K562 (cell line): ENCODE measurements at regions not wholly inside any gene's neighbourhood (a gene's known extent, or its start where the extent isn't known, plus 50 kb on each side); places are given as distances from the start of the nearest gene placed in this dataset.
A peak's percentile ranks its signal among the peaks of the same experiment; 100 is the strongest.
"Not testable (repeated sequence)": the region's sequence is repeated elsewhere in the genome, so short reads cannot be mapped to it uniquely, and the experiment has no call there.

ENCODE experiments used
- ATAC-seq: fragments of 200-7000 bp; cut with Tn5 transposase; 3 replicates; pipeline ENCODE4 v1.9.1; 2020; ENCODE audit warnings: moderate library complexity
- BruUV-seq: library from RNA; stranded (reverse); fragments of 400-500 nt; replicated peaks from 2 replicates; lab custom pipeline; 2021; lab: Mats Ljungman, UMichigan
- CTCF ChIA-PET: fragments of 300-600 bp; formaldehyde crosslinking; extraction: SDS; loops from one replicate; lab custom pipeline; 2021; ENCODE audit warnings: low intra/inter-chr PET ratio; lab: Yijun Ruan, JAX
- POLR2A ChIA-PET: fragments of 300-600, 350-650 bp; sonication (Branson Sonifier 250); formaldehyde crosslinking; extraction: SDS; loops from one replicate; lab custom pipeline; 2021; ENCODE audit warnings: antibody characterized with exemption, inconsistent platforms; lab: Yijun Ruan, JAX
- DNase-seq, 4 experiments: peaks; one replicate each; pipeline versions ENCODE4 v3.0.0 to v3.0.0-alpha.2; 2011 to 2018; ENCODE audit warnings: low spot score in 3 of 4, mixed read lengths in 3 of 4; ENCODE audit errors: extremely low read depth in 1 of 4
- FAIRE-seq: peaks from 2 replicates; lab custom pipeline; 2011; peaks lifted over from hg19 to GRCh38; lab: Jason Lieb, UNC
- H2AFZ ChIP-seq: 2 replicates; pipeline ENCODE4 v1.6.0; 2011; ENCODE audit warnings: low read depth, low read length, control low read depth, inconsistent platforms
- H3K27ac ChIP-seq: fragments of 200-600 bp; 3 replicates; pipeline ENCODE4 v1.8.0; 2011; ENCODE audit warnings: low read depth, mild to moderate bottlenecking, control low read depth, inconsistent platforms, low read length, moderate library complexity, mixed read lengths; ENCODE audit errors: extremely low read depth
- H3K27me3 ChIP-seq, 2 experiments: fragments of 300-600 bp in 1 of 2; 2 replicates in 1 of 2; 3 replicates in 1 of 2; pipeline versions ENCODE4 v1.6.0 to v1.8.0; 2011; ENCODE audit warnings: inconsistent platforms in 2 of 2, low read length in 2 of 2, mild to moderate bottlenecking in 1 of 2, mixed read lengths in 1 of 2, moderate library complexity in 1 of 2; ENCODE audit not compliant: control insufficient read depth in 2 of 2, insufficient read depth in 2 of 2
- H3K36me3 ChIP-seq: fragments of 300-600 bp; 3 replicates; pipeline ENCODE4 v1.8.0; 2011; ENCODE audit warnings: mild to moderate bottlenecking, low read length, inconsistent platforms; ENCODE audit not compliant: control insufficient read depth, insufficient read depth
- H3K4me1 ChIP-seq, 2 experiments: fragments of 200-600 bp in 1 of 2; replicated peaks in 1 of 2; 2 replicates in 1 of 2; 3 replicates in 1 of 2; pipeline versions ENCODE4 v1.5.1 to v1.8.0; 2011; ENCODE audit warnings: inconsistent platforms in 2 of 2, low read length in 2 of 2, mild to moderate bottlenecking in 1 of 2, mixed read lengths in 1 of 2, moderate library complexity in 1 of 2; ENCODE audit not compliant: control insufficient read depth in 2 of 2, insufficient read depth in 2 of 2
- H3K4me2 ChIP-seq: 2 replicates; pipeline ENCODE4 v1.6.1; 2011; ENCODE audit warnings: low read length, control low read depth, inconsistent platforms, mixed read lengths; ENCODE audit not compliant: insufficient read depth
- H3K4me3 ChIP-seq: fragments of 200-600 bp; sonication (generic), shearing (Covaris generic); 2 replicates; pipeline ENCODE4 v1.5.1; 2016; ENCODE audit warnings: control low read depth, inconsistent platforms
- H3K79me2 ChIP-seq: fragments of 200-600 bp; 3 replicates; pipeline ENCODE4 v1.8.0; 2011; ENCODE audit warnings: low read length, inconsistent platforms; ENCODE audit not compliant: control insufficient read depth, insufficient read depth
- H3K9ac ChIP-seq, 2 experiments: 2 replicates each; pipeline versions ENCODE4 v1.6.0 to v1.6.1; 2011; ENCODE audit warnings: low read depth in 2 of 2, low read length in 2 of 2, control low read depth in 1 of 2, inconsistent platforms in 1 of 2, mild to moderate bottlenecking in 1 of 2, mixed read lengths in 1 of 2; ENCODE audit not compliant: insufficient read depth in 1 of 2
- H3K9me1 ChIP-seq: one replicate; pipeline ENCODE4 v1.6.0; 2011; ENCODE audit warnings: inconsistent platforms, mild to moderate bottlenecking, low read length, moderate library complexity; ENCODE audit not compliant: control insufficient read depth, insufficient read depth
- H3K9me3 ChIP-seq: replicated peaks from 2 replicates; pipeline ENCODE4 v1.5.1; 2011; ENCODE audit warnings: low read depth, low read length, inconsistent platforms; ENCODE audit not compliant: control insufficient read depth, insufficient read depth
- H4K20me1 ChIP-seq: replicated peaks from 2 replicates; pipeline ENCODE4 v1.6.1; 2011; ENCODE audit warnings: low read length, inconsistent platforms, mixed read lengths; ENCODE audit not compliant: control insufficient read depth, insufficient read depth
- MEIS2 ChIP-seq: fragments of 450-650 bp; IDR thresholded peaks from 2 replicates; pipeline ENCODE4 v1.6.1; 2014; ENCODE audit warnings: mild to moderate bottlenecking; ENCODE audit not compliant: partially characterized antibody
- PBX2 ChIP-seq, 2 experiments: IDR thresholded peaks in 1 of 2; conservative IDR thresholded peaks in 1 of 2; 2 replicates each; pipeline ENCODE4 v1.6.1; 2016; ENCODE audit warnings: low read depth in 2 of 2, mild to moderate bottlenecking in 1 of 2, missing compliant biosample characterization in 1 of 2, missing genetic modification characterization in 1 of 2, moderate library complexity in 1 of 2
- ZNF408 ChIP-seq: fragments of 250-450 bp; sonication (Bioruptor Pico); IDR thresholded peaks from 2 replicates; pipeline ENCODE4 v1.4.0; 2020; ENCODE audit warnings: low read depth, mild to moderate bottlenecking, moderate library complexity
- WGBS: fragments of 100-300 bp; shearing (Covaris generic); methylation state at CpG from one replicate; pipeline ENCODE4 v1.1.6; 2016; ENCODE audit warnings: low coverage, mixed read lengths; ENCODE audit not compliant: insufficient coverage; ENCODE audit errors: missing lambda C conversion rate; 5-methylcytosine and 5-hydroxymethylcytosine counted together
- in situ Hi-C: fragments of 300-500 bp; cut with MboI; formaldehyde crosslinking; loops from 4 replicates; pipeline ENCODE4 v1.15.0; 2018; ENCODE audit warnings: inconsistent platforms, mixed read lengths
- intact Hi-C: fragments of 100-400 bp; cut with micrococcal nuclease; formaldehyde crosslinking; loops from 2 replicates; pipeline ENCODE4 v1.14.2; 2022
- TF ChIP-seq, protein P1 (sequence below): fragments of 450-650 bp; IDR thresholded peaks from 2 replicates; pipeline ENCODE4 v1.6.1; 2016

- no peak overlapping the region for H3K4me3 ChIP-seq
- H3K9me1 ChIP-seq, result no peaks in the 10 kb centered on the region
- no peaks in the 10 kb centered on the region for H3K4me1 ChIP-seq
- ChIA-PET CTCF (no interaction called here), POLR2A (no interaction called here)
- no peaks in the 10 kb centered on the region for H4K20me1 ChIP-seq
- no TSS peak for BruUV-seq
- FAIRE-seq, result no peak
- no peak overlapping the region for H3K4me2 ChIP-seq
- in situ Hi-C loops, result no loop called here
- no peak overlapping the region for H2AFZ ChIP-seq
- H3K9ac ChIP-seq, result no peak overlapping the region
- no peaks in the 10 kb centered on the region for H3K9me3 ChIP-seq
- intact Hi-C loops, result no loop called here
- ATAC-seq, result no peak
- WGBS, result 0% methylated on average over 1 of the region's 1 CpG
- H3K79me2 ChIP-seq, result no peaks in the 10 kb centered on the region
- no peak overlapping the region for H3K27ac ChIP-seq
- H3K36me3 ChIP-seq, result no peaks in the 10 kb centered on the region
- TF ChIP-seq MEIS2 (peak; percentile 23), PBX2 (CRISPR knock-in tag; IDR thresholded peaks at IDR 0.05; ENCODE audit: low read depth) (no peak), PBX2 (tag; conservative IDR thresholded peaks at IDR 0.05; ENCODE audit: low read depth) (peak; percentile 56; the same call in 1 of the 2 replicates), ZNF408 (no peak)
- TF ChIP-seq, protein P1, sequence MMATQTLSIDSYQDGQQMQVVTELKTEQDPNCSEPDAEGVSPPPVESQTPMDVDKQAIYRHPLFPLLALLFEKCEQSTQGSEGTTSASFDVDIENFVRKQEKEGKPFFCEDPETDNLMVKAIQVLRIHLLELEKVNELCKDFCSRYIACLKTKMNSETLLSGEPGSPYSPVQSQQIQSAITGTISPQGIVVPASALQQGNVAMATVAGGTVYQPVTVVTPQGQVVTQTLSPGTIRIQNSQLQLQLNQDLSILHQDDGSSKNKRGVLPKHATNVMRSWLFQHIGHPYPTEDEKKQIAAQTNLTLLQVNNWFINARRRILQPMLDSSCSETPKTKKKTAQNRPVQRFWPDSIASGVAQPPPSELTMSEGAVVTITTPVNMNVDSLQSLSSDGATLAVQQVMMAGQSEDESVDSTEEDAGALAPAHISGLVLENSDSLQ, result 0 out of 2 replicates have a peak, but pooled peaks have one; percentile 13
- no peaks in the 10 kb centered on the region for H3K27me3 ChIP-seq
- no peak for DNase-seq
Observed at GRCh38 chr2:63721082-63721424, 120.6 kb upstream of the UGP2 start.

DNA sequence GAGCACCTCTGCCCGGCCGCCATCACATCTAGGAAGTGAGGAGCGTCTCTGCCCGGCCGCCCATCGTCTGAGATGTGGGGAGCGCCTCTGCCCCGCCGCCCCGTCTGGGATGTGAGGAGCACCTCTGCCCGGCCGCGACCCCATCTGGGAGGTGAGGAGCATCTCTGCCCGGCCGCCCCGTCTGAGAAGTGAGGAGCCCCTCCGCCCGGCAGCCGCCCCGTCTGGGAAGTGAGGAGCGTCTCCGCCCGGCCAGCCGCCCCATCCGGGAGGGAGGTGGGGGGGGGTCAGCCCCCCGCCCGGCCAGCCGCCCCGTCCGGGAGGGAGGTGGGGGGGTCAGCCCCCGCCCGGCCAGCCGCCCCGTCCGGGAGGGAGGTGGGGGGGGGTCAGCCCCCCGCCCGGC is 119.4 kb upstream of the UGP2 start:
- H3K9me3 ChIP-seq, H3K27me3 ChIP-seq, POLR2A ChIA-PET, BruUV-seq, CTCF ChIA-PET, H3K4me2 ChIP-seq, H3K4me1 ChIP-seq, H3K36me3 ChIP-seq, H4K20me1 ChIP-seq, ATAC-seq, H3K4me3 ChIP-seq, H3K27ac ChIP-seq, H3K9ac ChIP-seq, FAIRE-seq, in situ Hi-C loops, intact Hi-C loops, H3K9me1 ChIP-seq, DNase-seq, H3K79me2 ChIP-seq, H2AFZ ChIP-seq: not testable (repeated sequence)
- no CpG with 5 or more reads among the region's 37 CpGs for WGBS
